GM10248 (cell line): ENCODE measurements at regions not wholly inside any gene's neighbourhood (a gene's known extent, or its start where the extent isn't known, plus 50 kb on each side); places are given as distances from the start of the nearest gene placed in this dataset.

Source experiments
- CTCF ChIA-PET: fragments of 300-600 bp; sonication (Branson Sonifier 250); formaldehyde crosslinking; extraction: SDS; loops from one replicate; lab custom pipeline; 2021; ENCODE audit warnings: antibody characterized with exemption; lab: Yijun Ruan, JAX
- POLR2A ChIA-PET: fragments of 350-650 bp; sonication (Branson Sonifier 250); formaldehyde crosslinking; extraction: SDS; loops from one replicate; lab custom pipeline; 2020; ENCODE audit warnings: antibody characterized with exemption; lab: Yijun Ruan, JAX
- DNase-seq: peaks from one replicate; pipeline ENCODE4 v3.0.0; 2012; ENCODE audit errors: extremely low spot score
- TF ChIP-seq, protein P1 (sequence below): IDR thresholded peaks from 2 replicates; pipeline ENCODE4 v1.5.1; 2012; ENCODE audit warnings: mild to moderate bottlenecking, low read depth; ENCODE audit errors: extremely low read depth, missing control alignments, control extremely low read depth

DNA sequence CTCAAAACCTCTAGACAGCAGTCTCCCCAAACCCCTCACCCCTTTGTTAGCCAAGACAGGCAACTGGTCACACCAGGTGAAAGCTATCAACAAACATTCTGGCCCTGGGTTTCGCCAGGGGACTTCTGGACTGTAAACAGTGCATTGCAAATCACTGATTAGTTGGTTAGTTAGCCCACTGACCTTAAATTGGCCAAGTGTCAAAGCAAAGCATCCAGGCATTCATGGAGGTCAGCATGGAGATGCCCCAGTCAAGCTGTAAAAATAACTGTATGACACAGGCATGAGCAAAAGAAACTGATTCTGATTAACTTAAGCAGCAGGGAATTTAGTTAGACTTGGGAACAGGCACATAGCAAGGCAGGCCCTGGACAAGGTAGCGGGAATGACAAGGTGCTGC is 156.0 kb upstream of the TTC29 start:
- DNase-seq = no peak
- POLR2A ChIA-PET = no interaction called here
- TF ChIP-seq, protein P1, sequence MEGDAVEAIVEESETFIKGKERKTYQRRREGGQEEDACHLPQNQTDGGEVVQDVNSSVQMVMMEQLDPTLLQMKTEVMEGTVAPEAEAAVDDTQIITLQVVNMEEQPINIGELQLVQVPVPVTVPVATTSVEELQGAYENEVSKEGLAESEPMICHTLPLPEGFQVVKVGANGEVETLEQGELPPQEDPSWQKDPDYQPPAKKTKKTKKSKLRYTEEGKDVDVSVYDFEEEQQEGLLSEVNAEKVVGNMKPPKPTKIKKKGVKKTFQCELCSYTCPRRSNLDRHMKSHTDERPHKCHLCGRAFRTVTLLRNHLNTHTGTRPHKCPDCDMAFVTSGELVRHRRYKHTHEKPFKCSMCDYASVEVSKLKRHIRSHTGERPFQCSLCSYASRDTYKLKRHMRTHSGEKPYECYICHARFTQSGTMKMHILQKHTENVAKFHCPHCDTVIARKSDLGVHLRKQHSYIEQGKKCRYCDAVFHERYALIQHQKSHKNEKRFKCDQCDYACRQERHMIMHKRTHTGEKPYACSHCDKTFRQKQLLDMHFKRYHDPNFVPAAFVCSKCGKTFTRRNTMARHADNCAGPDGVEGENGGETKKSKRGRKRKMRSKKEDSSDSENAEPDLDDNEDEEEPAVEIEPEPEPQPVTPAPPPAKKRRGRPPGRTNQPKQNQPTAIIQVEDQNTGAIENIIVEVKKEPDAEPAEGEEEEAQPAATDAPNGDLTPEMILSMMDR = no peak
- CTCF ChIA-PET = interaction anchor here (5.1 kb wide), 1 partner anchor 83 kb away, joined by 41 read pairs; no protein-coding TSS in a partner anchor

DNA sequence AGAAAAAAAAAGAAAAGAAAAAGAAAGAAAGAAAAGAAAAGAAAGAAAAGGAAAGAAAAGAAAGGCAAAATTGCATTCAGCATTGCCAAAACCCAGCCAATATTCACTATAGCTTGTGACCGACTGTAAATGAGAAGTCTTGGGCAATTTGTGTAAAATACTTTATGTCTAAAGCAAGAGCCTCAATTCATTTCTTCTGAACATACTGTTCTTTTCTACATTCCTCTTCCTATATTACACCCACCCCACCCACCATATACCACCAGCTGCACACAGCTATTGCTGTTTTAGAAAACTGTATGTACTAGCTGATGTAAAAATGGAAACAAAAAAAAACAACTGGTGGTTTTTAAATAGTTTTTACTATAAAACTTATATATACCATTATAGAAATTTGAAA is 156.9 kb upstream of the TTC29 start:
- POLR2A ChIA-PET = no interaction called here
- CTCF ChIA-PET = interaction anchor here (1.1 to 5.1 kb wide), 2 partner anchors 84 to 761 kb away, joined by 3 to 41 read pairs; no protein-coding TSS in a partner anchor
- no peak for DNase-seq
- TF ChIP-seq, protein P1 = no peak

DNA sequence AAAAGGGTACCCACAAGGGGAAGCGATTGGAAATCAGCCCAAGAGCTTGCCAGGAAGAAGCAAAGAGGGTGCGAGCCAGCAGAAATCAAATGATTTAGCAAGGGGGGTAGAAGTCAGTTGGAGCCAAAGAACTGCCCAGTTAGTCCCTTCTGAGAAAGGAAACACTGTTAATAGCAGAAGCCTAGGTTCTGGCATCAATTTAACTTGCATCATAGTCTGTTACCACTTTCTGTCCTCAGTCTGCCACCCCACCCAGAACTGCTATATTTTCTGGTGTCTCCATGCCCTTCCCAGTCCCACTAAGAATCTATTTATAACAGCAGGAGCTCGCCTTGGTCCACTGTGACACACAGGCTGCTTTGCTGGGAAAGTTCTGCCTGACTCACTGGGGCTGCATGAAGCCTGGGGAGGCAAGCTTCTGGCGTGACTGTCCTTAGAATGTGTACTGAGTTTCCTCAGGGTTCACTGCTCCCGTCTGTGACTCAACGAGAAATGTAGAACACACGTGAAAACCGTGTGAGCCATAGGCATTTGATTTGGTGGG is 157.8 kb upstream of the TTC29 start:
- ChIA-PET CTCF (interaction anchor here (1.1 kb wide), 1 partner anchor 762 kb away, joined by 3 read pairs; no protein-coding TSS in a partner anchor), POLR2A (no interaction called here)
- TF ChIP-seq, protein P1 = no peak
- DNase-seq = no peak

DNA sequence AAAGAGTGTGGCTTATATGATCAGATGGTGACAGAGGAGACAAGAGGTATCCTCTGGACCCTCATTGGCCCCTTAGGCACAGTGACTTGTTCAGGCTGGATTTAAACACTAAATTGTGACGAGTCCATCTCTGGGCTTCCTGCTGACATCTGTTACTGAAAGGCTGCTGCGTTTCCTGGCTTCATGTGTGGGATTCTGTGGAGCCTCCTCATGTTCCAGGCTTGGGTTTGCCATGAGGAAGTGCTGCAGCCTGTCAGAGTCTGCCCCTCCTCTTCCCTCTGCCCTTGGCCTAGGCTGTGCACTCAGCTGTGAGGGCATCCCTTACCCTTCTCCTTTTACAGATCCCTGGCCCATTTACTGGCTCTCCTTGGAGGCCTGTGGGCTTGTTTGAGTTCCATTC is 159.1 kb upstream of the TTC29 start:
- no peak for DNase-seq
- ChIA-PET POLR2A (no interaction called here), CTCF (no interaction called here)
- TF ChIP-seq, protein P1 = no peak

DNA sequence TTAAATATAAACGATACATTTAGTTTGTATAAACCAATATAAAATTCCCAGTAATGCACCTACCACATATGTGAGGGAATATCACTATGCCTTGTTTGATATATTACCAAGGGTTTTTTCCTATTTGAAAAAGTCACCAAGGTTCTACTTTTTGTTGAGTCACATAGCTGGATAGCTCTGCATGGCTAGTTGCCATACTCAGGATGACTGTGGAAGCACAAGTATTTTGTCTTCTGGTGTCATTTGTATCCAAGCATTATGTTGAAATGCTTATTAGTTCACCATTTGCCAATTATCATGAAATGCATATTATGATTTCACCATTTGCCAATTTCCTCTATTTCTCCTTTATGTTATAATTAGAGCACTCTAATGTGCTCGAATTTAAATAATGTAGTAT is 162.7 kb upstream of the TTC29 start:
- POLR2A ChIA-PET = no interaction called here
- no peak for DNase-seq
- CTCF ChIA-PET = interaction anchor here (1.2 to 2.6 kb wide), 2 partner anchors 9 to 11 kb away, joined by 4 to 16 read pairs; no protein-coding TSS in a partner anchor
- TF ChIP-seq, protein P1 = no peak

DNA sequence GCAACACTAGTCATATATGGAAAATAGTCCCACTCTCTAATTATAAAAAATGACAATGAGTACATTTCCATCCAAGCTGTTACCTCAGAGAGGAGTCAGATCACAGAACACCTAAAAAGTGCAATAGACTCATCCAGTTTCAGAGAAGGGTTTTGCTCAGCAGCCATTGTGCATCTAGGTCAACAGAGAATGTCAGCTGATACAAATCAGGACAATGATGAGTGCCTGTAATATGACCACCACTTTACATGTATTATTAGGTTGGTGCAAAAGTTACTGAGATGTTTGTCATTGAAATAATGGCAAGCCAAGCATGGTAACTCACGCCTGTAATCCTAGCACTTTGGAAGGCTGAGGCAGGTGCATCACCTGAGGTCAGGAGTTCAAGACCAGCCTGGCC is 164.1 kb upstream of the TTC29 start:
- TF ChIP-seq, protein P1 = no peak
- DNase-seq = no peak
- CTCF ChIA-PET = interaction anchor here (1.2 to 2.6 kb wide), 2 partner anchors 10 to 13 kb away, joined by 3 to 16 read pairs; no protein-coding TSS in a partner anchor
- POLR2A ChIA-PET = no interaction called here
